Mesenchymal stem cell (in vitro differentiated cells and primary cell): ENCODE measurements at regions not wholly inside any gene's neighbourhood (a gene's known extent, or its start where the extent isn't known, plus 50 kb on each side); places are given as distances from the start of the nearest gene placed in this dataset.

Experiments
- DNase-seq: peaks from one replicate; pipeline ENCODE4 v3.0.0-alpha.2; 2013
- H2AFZ ChIP-seq: one replicate; pipeline ENCODE4 v1.6.1; 2013; ENCODE audit warnings: low read depth, mild to moderate bottlenecking, control low read depth, inconsistent platforms, low read length, moderate library complexity
- H2AK5ac ChIP-seq: 2 replicates; pipeline ENCODE4 v1.6.1; 2013; ENCODE audit warnings: low read length, moderate library complexity, mild to moderate bottlenecking, inconsistent platforms; ENCODE audit not compliant: severe bottlenecking
- H2BK120ac ChIP-seq: one replicate; pipeline ENCODE4 v1.6.1; 2013; ENCODE audit warnings: low read depth, mild to moderate bottlenecking, inconsistent platforms, low read length, moderate library complexity
- H2BK12ac ChIP-seq, 2 experiments: one replicate each; pipeline ENCODE4 v1.6.1; 2013; ENCODE audit warnings: inconsistent platforms in 2 of 2, low read length in 2 of 2, mild to moderate bottlenecking in 2 of 2, moderate library complexity in 2 of 2, control low read depth in 1 of 2
- H2BK15ac ChIP-seq: one replicate; pipeline ENCODE4 v1.6.1; 2013; ENCODE audit warnings: mild to moderate bottlenecking, low read depth, inconsistent platforms; ENCODE audit not compliant: poor library complexity, severe bottlenecking
- H2BK5ac ChIP-seq: 2 replicates; pipeline ENCODE4 v1.6.1; 2013; ENCODE audit warnings: low read depth, mild to moderate bottlenecking, low read length, control low read depth, inconsistent platforms; ENCODE audit not compliant: poor library complexity, severe bottlenecking
- H3K14ac ChIP-seq, 2 experiments: one replicate each; pipeline ENCODE4 v1.6.1; 2013; ENCODE audit warnings: inconsistent platforms in 2 of 2, low read length in 2 of 2, control low read depth in 1 of 2, mild to moderate bottlenecking in 1 of 2, moderate library complexity in 1 of 2
- H3K18ac ChIP-seq, 2 experiments: one replicate each; pipeline ENCODE4 v1.6.1; 2013; ENCODE audit warnings: inconsistent platforms in 2 of 2, low read length in 2 of 2, control low read depth in 1 of 2, low read depth in 1 of 2, mild to moderate bottlenecking in 1 of 2
- H3K23ac ChIP-seq, 2 experiments: one replicate each; pipeline ENCODE4 v1.6.1; 2013; ENCODE audit warnings: inconsistent platforms in 2 of 2, low read length in 2 of 2, mild to moderate bottlenecking in 2 of 2, moderate library complexity in 2 of 2, control low read depth in 1 of 2
- H3K27ac ChIP-seq: 2 replicates; pipeline ENCODE4 v1.5.1; 2013; ENCODE audit warnings: mild to moderate bottlenecking, moderate library complexity, low read length, control low read depth, inconsistent platforms; ENCODE audit not compliant: poor library complexity, severe bottlenecking
- H3K27me3 ChIP-seq, 2 experiments: 2 replicates each; pipeline versions ENCODE4 v1.6.1 to v1.7.0; 2013; ENCODE audit warnings: low read length in 2 of 2, mild to moderate bottlenecking in 2 of 2, moderate library complexity in 2 of 2, control low read depth in 1 of 2, inconsistent platforms in 1 of 2; ENCODE audit not compliant: control insufficient read depth in 1 of 2, insufficient read depth in 1 of 2
- H3K36me3 ChIP-seq, 2 experiments: 2 replicates each; pipeline versions ENCODE4 v1.6.1 to v1.7.0; 2013; ENCODE audit warnings: low read length in 2 of 2, control low read depth in 1 of 2, inconsistent platforms in 1 of 2, low read depth in 1 of 2, mild to moderate bottlenecking in 1 of 2; ENCODE audit not compliant: insufficient read depth in 2 of 2, control insufficient read depth in 1 of 2
- H3K4ac ChIP-seq, 2 experiments: one replicate each; pipeline ENCODE4 v1.6.1; 2013; ENCODE audit warnings: inconsistent platforms in 2 of 2, low read length in 2 of 2, mild to moderate bottlenecking in 2 of 2, moderate library complexity in 2 of 2, control low read depth in 1 of 2, low read depth in 1 of 2
- H3K4me1 ChIP-seq: 2 replicates; pipeline ENCODE4 v1.6.1; 2013; ENCODE audit warnings: low read depth, low read length, control low read depth; ENCODE audit not compliant: control insufficient read depth, insufficient read depth
- H3K4me2 ChIP-seq: 2 replicates; pipeline ENCODE4 v1.6.1; 2013; ENCODE audit warnings: low read length, mild to moderate bottlenecking, inconsistent platforms; ENCODE audit not compliant: poor library complexity, severe bottlenecking
- H3K4me3 ChIP-seq, 2 experiments: 2 replicates each; pipeline versions ENCODE4 v1.5.1 to v1.7.0; 2013; ENCODE audit warnings: low read length in 2 of 2, mild to moderate bottlenecking in 2 of 2, control low read depth in 1 of 2, low read depth in 1 of 2; ENCODE audit not compliant: insufficient read depth in 1 of 2
- H3K79me1 ChIP-seq: replicated peaks from 2 replicates; pipeline ENCODE4 v1.6.1; 2013; ENCODE audit warnings: mild to moderate bottlenecking, control low read depth, low read length, inconsistent platforms; ENCODE audit not compliant: poor library complexity, severe bottlenecking
- H3K9ac ChIP-seq: 2 replicates; pipeline ENCODE4 v1.7.0; 2013; ENCODE audit warnings: mild to moderate bottlenecking, low read length, moderate library complexity
- H3K9me3 ChIP-seq: 2 replicates; pipeline ENCODE4 v1.7.0; 2013; ENCODE audit warnings: mild to moderate bottlenecking, low read length; ENCODE audit not compliant: control insufficient read depth
- H4K8ac ChIP-seq: one replicate; pipeline ENCODE4 v1.6.1; 2013; ENCODE audit warnings: inconsistent platforms, mild to moderate bottlenecking, low read length, moderate library complexity
- H4K91ac ChIP-seq: one replicate; pipeline ENCODE4 v1.6.1; 2013; ENCODE audit warnings: mild to moderate bottlenecking, low read length, inconsistent platforms
- WGBS: methylation state at CpG from one replicate; pipeline ENCODE4 v1.1.7; 2013; ENCODE audit warnings: mixed read lengths; 5-methylcytosine and 5-hydroxymethylcytosine counted together

GRCh38 chr2:34849827-34850226 lies 1250.7 kb upstream of the FAM98A start:
- H2AK5ac ChIP-seq: no peak overlapping the region
- H3K36me3 ChIP-seq: no peaks in the 10 kb centered on the region
- H3K27me3 ChIP-seq: no peaks in the 10 kb centered on the region
- H3K4me2 ChIP-seq: no peak overlapping the region
- H3K23ac ChIP-seq: no peak overlapping the region
- no peak overlapping the region for H3K9ac ChIP-seq
- no peak overlapping the region for H3K27ac ChIP-seq
- peaks cover 26% of the 10 kb centered on the region for H3K9me3 ChIP-seq
- H3K79me1 ChIP-seq: no peaks in the 10 kb centered on the region
- no peak overlapping the region for H3K4ac ChIP-seq
- no peak overlapping the region for H4K91ac ChIP-seq
- no peak overlapping the region for H2AFZ ChIP-seq
- no peak overlapping the region for H3K4me3 ChIP-seq
- no peaks in the 10 kb centered on the region for H3K4me1 ChIP-seq
- H4K8ac ChIP-seq: no peak overlapping the region
- H3K18ac ChIP-seq: no peak overlapping the region
- no peak overlapping the region for H2BK12ac ChIP-seq
- 57% methylated on average over 3 of the region's 3 CpGs for WGBS
- no peak overlapping the region for H2BK5ac ChIP-seq
- DNase-seq: no peak
- no peak overlapping the region for H2BK120ac ChIP-seq
- no peak overlapping the region for H3K14ac ChIP-seq
- no peak overlapping the region for H2BK15ac ChIP-seq

DNA sequence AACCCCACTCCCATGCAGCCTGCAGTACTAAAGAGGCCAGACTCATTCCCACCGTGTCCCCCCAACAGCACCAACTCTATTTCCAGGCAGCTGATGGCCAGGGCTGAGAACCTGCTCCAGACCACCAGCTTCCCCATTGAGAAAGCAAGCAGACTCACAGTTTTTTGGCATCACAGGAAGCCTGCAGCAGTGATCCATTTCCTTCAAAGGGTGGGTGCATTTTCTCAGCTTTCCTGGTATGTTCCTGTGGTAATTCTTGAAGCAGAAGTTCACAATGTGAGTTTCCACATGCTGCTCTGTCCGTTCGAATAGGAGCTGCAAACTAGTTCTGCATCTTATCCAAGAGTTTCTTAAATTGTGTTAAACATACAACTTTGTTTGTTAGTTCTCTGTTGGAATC lies 1249.6 kb upstream of the FAM98A start:
- H4K8ac ChIP-seq: no peak overlapping the region
- peak overlapping the region; percentile 1 for H3K4me2 ChIP-seq
- H2BK120ac ChIP-seq: no peak overlapping the region
- peaks cover 17% of the 10 kb centered on the region for H3K9me3 ChIP-seq
- DNase-seq: no peak
- WGBS: 68% methylated on average over 3 of the region's 3 CpGs
- no peak overlapping the region for H2AFZ ChIP-seq
- H3K14ac ChIP-seq: no peak overlapping the region
- H2BK12ac ChIP-seq: no peak overlapping the region
- no peak overlapping the region for H2BK15ac ChIP-seq
- H3K4me1 ChIP-seq: no peaks in the 10 kb centered on the region
- H3K9ac ChIP-seq: no peak overlapping the region
- no peaks in the 10 kb centered on the region for H3K36me3 ChIP-seq
- no peaks in the 10 kb centered on the region for H3K27me3 ChIP-seq
- H3K18ac ChIP-seq: no peak overlapping the region
- H3K4me3 ChIP-seq: no peak overlapping the region
- H3K23ac ChIP-seq: no peak overlapping the region
- no peak overlapping the region for H3K4ac ChIP-seq
- H2BK5ac ChIP-seq: no peak overlapping the region
- no peak overlapping the region for H3K27ac ChIP-seq
- no peak overlapping the region for H2AK5ac ChIP-seq
- no peaks in the 10 kb centered on the region for H3K79me1 ChIP-seq
- H4K91ac ChIP-seq: no peak overlapping the region

- no peak overlapping the region for H4K8ac ChIP-seq
- H2BK5ac ChIP-seq: no peak overlapping the region
Observed at GRCh38 chr2:34848132-34848531, 1249.0 kb upstream of the FAM98A start.

DNA sequence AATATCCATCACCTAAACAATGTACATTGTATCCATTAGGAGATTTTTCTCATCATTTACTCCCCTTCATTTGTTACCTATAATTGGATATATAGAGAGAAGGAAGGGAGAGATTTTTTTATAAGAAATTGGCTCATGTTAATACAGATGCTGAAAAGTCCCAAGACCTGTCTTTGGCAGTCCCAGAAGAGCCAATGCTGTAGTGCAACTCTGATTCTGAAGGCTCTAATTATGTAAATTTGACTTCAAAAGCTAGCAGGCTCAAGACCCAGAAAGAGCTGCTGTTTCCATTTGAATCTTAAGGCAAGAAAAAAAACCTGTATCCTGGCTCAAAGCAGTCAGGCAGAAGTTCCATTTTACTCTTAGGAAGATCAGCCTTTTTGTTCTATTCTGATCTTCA lies 1245.5 kb upstream of the FAM98A start:
- no peak overlapping the region for H2BK12ac ChIP-seq
- no peak overlapping the region for H3K9ac ChIP-seq
- DNase-seq: no peak
- no peak overlapping the region for H3K23ac ChIP-seq
- H3K18ac ChIP-seq: no peak overlapping the region
- H3K27ac ChIP-seq: no peak overlapping the region
- no peak overlapping the region for H2BK15ac ChIP-seq
- H4K8ac ChIP-seq: no peak overlapping the region
- H2BK120ac ChIP-seq: no peak overlapping the region
- no peak overlapping the region for H2AK5ac ChIP-seq
- H2AFZ ChIP-seq: no peak overlapping the region
- no peaks in the 10 kb centered on the region for H3K79me1 ChIP-seq
- H2BK5ac ChIP-seq: no peak overlapping the region
- H3K4me3 ChIP-seq: no peak overlapping the region
- no peaks in the 10 kb centered on the region for H3K4me1 ChIP-seq
- no peak overlapping the region for H3K4me2 ChIP-seq
- H3K14ac ChIP-seq: no peak overlapping the region
- no peak overlapping the region for H4K91ac ChIP-seq
- peaks cover 12% of the 10 kb centered on the region for H3K9me3 ChIP-seq
- H3K36me3 ChIP-seq: no peaks in the 10 kb centered on the region
- H3K4ac ChIP-seq: no peak overlapping the region
- H3K27me3 ChIP-seq: no peaks in the 10 kb centered on the region

More at GRCh38 chr2:34848132-34848531, 1249.0 kb upstream of the FAM98A start:
- Histone ChIP-seq H4K91ac (no peak overlapping the region), H3K27me3 (no peaks in the 10 kb centered on the region), H3K79me1 (no peaks in the 10 kb centered on the region), H3K9ac (no peak overlapping the region), H2BK12ac (no peak overlapping the region), H3K4me3 (no peak overlapping the region), H3K14ac (no peak overlapping the region), H3K4me2 (no peak overlapping the region), H2AFZ (no peak overlapping the region), H2AK5ac (no peak overlapping the region), H3K36me3 (no peaks in the 10 kb centered on the region), H3K4me1 (no peaks in the 10 kb centered on the region), H3K27ac (no peak overlapping the region), H2BK120ac (no peak overlapping the region), H2BK15ac (no peak overlapping the region), H3K9me3 (peaks cover 14% of the 10 kb centered on the region), H3K18ac (no peak overlapping the region), H3K23ac (no peak overlapping the region), H3K4ac (no peak overlapping the region)
- DNase-seq: no peak
- 50% methylated on average over 2 of the region's 2 CpGs for WGBS
